Stimulated activated CD4-positive, alpha-beta T cell treated with anti-CD3 and anti-CD28 coated beads, Interleukin-12 subunit alpha, Interleukin-12 subunit beta, amount 100 ng/mL, for 48 hours (primary cell): ENCODE measurements at regions not wholly inside any gene's neighbourhood (a gene's known extent, or its start where the extent isn't known, plus 50 kb on each side); places are given as distances from the start of the nearest gene placed in this dataset.
A peak's percentile ranks its signal among the peaks of the same experiment; 100 is the strongest.
"Not testable (repeated sequence)": the region's sequence is repeated elsewhere in the genome, so short reads cannot be mapped to it uniquely, and the experiment has no call there.

Experiments used
- DNase-seq, 3 donors: peaks; one replicate each; pipeline ENCODE4 v3.0.0-alpha.2; 2020; ENCODE audit warnings: low read depth in 2 of 3, low spot score in 1 of 3

GRCh38 chr3:159219231-159219630, 417.4 kb downstream of the MFSD1 start:
- DNase-seq: no peak

DNA sequence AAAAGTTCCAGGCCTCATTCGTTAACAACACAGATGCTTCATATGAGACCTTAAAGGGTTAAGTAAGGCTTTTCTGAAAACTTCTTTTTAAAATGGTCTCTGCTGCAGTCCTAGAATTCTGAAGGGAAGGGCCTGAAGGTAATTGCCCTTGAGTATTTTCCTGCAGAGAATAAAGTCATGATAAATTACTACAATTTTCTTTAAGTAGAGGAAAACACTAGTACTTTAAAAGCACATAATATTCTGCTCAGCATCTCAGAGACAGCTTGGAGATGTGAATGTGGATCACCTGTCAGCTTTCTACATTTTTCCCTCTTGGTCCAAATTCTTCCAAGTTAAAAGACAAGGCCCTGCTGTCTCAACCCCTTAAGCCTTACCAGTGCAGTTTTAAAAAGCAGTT, 419.5 kb downstream of the MFSD1 start:
- DNase-seq: no peak

- DNase-seq: no peak
Observed at GRCh38 chr3:159229116-159229680, 427.3 kb downstream of the MFSD1 start.

GRCh38 chr3:159232966-159233365, 431.1 kb downstream of the MFSD1 start:
- DNase-seq: no peak

DNA sequence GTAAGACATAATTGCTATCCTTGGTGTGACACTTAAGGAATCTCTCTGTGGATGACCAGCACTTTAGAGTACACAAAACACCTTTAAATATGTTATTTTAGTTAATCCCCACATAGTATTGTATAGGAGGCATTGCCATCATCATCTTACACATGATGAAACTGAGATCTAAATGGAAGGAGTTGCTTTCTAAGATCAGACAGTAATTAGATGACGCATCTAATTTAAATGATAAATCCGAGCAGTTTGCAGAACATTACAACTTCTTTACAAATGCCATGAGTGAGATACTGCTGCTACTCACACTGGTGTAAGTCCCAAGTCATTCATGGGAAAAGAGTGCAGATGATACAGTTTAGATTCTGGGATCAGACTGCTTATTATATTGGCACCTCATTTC, 431.9 kb downstream of the MFSD1 start:
- no peak for DNase-seq

GRCh38 chr3:159234306-159234705, 432.5 kb downstream of the MFSD1 start:
- no peak for DNase-seq

DNA sequence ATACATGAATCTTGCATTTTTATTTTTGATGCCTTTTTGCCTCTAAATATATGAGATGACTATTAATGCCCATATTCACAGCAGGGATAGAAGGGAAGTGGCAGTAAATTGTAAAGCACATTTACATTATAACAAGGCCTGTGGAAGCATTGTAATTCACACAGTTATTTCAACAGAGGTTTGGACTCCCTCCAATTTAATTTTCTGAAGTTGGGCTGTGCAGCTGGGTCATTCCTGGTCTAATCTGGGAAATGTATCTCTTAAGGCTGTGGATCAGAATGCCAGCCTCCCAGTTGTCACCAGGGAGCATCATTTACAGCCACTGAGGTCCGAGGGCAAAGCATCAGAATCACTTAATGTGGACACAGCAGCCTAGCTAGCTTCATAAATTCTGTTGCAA, 434.5 kb downstream of the MFSD1 start:
- DNase-seq: no peak

GRCh38 chr3:159237226-159237625, 435.4 kb downstream of the MFSD1 start:
- DNase-seq: no peak

DNA sequence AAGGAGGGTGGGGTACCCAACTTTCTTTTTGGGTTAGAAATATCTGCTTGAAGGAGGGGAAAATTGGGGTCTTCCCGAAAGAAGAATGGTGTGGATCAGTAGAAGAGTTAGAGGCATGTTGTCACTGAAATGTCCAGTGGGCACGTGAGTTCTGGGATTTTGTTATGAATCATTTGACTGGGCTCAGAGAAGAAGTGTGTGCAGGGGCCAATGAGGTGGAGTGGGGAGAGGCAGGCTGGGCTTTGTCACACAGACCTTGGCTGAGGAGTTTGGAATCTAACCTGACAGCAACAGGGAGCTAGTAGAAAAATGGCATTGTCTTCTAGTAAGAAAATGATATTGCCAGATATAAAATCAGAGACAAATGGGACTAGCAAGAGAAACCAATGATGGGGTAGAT, 436.8 kb downstream of the MFSD1 start:
- no peak for DNase-seq

- no peak for DNase-seq
Observed at GRCh38 chr3:159239059-159239458, 437.2 kb downstream of the MFSD1 start.

DNA sequence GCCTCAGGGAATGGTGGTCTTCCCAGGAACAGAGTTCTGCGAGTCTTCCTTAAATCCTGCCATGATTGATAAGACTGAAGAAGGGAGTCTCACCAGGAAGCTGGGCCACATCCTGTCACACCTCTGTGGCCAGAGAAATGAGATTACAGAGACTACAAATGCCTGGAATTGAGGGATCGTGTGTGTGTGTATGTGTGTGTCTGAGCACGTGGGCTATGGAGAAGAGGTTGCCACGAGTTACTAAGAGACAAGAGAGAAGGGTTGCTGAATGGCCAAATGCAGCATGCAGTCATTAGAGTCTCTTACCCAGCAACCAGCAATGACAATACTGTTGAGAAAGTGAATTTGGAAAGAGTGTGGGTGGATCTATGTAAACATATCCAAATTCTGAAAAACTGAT, 443.1 kb downstream of the MFSD1 start:
- no peak for DNase-seq

DNA sequence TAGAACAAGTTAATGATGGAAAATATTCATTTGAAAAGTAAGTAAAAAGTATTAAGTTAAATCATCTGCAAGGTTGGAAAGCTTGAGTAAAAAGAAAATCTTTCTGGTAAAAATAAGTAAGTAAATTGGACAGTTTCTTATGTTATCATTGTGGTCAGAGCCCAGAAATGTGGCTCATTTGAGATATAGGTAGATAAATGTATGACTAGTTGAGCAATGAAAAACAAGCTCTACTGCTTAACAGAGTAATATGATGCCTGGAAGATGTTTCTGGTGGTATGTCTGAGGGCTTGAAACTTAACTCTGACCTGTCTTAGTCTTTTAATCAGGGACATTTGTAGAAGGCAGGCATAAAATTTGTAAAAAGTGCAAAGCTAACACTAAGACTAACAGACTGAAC, 444.0 kb downstream of the MFSD1 start:
- DNase-seq: no peak

DNA sequence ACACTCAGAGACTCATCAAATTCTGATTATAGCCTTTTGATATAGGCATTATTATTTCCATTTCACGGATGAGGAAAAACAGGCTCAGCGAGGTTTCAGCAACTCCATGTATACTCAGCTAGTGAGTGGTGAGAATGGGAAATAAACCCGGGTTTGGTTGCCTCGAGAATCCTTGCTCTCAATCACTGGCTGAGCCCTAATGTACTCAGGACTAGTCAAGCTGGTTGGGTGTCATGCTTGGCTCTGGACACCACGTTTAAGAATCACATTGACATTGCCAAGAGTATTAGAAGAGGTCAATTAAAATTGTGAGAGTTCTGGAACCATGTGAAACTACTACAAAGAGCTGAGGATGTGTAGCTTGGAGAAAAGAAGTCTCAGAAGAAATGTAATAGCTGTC, 444.5 kb downstream of the MFSD1 start:
- no peak for DNase-seq

GRCh38 chr3:159249472-159250174, 447.8 kb downstream of the MFSD1 start:
- DNase-seq: no peak

DNA sequence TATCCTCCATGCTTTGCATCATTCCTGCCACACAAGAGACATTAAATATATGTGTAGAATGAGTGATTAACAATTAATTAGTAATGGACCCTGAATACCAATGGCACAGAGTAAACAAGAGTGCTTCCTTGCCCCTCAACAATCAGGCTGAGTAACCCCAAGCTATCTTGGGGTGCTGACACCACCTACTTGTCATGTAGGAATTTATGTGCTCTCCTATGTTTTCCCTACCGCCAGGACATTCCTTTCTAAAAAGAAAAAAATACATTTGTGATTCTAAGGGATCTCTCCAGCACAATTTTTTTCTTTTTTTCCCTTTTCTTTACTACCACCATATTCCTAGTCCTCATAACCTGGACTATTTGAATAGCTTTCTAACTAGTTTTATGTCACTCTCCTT, 449.1 kb downstream of the MFSD1 start:
- DNase-seq: no peak

GRCh38 chr3:159252274-159252673, 450.4 kb downstream of the MFSD1 start:
- DNase-seq: no peak

DNA sequence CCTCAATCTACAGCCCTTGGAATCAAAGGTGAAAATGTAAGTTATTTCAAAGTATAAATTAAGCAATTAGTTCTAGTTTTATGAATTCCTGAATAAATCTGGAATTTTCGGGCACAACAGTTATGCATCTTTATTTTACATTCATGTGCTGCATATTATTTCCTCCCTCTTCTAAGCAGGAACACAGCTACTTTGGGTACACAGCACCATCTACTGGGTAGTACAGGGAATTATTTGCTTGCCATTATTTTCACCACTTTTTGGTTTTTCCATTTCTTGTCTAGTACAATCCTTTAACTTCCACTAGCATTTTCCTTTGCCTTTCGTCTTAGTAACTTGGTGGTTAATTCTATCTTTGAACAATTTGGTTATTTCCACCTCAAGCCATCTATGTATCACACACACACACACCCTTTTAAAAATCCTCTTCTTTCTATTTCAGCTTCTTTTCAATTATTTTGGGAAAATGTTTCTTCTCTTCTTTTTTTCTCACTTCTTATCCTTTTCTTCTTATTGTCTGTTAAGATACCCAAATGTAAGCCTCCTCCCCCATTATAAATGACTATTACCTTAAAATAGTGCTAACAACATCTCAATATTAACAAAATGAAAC, 451.0 kb downstream of the MFSD1 start:
- no peak for DNase-seq

- DNase-seq: no peak
Observed at GRCh38 chr3:159253860-159254259, 452.0 kb downstream of the MFSD1 start.

DNA sequence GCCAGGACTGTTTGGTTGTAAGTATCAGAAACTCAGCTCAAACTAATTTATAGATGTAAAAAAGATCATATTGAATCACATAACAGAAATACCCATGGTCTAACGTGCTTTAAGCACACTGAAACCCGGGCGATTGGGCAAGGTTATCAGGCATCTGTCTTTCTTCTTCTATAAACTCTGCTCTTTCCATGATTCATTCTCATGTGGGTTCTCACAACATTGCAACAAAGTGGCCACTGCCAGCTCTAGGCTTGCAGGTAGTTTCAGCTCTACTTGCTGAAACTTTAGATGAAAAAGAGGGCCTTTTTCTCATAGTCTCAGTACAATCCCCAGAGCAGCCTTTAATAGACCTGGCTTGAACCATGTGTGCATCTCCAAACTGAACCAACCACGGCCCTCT, 456.1 kb downstream of the MFSD1 start:
- no peak for DNase-seq

DNA sequence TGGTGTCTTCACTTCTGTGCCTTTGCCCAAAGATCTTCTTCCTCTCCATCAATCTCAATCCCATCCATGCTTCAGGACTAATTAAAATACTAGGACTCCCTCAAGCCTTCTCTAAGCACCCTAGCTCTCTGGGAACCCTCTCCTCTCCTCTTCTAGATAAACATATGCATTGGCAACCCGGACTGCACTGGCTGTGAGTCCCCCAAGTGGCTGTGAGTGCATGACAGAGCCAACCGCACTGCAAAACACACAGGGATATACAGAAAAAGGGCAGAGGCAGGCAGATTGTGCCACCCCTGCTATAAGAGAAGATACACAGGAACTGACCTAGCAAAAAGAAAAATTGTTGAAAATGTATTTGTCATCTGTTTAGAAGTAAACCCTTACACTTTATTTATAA, 457.1 kb downstream of the MFSD1 start:
- no peak for DNase-seq

DNA sequence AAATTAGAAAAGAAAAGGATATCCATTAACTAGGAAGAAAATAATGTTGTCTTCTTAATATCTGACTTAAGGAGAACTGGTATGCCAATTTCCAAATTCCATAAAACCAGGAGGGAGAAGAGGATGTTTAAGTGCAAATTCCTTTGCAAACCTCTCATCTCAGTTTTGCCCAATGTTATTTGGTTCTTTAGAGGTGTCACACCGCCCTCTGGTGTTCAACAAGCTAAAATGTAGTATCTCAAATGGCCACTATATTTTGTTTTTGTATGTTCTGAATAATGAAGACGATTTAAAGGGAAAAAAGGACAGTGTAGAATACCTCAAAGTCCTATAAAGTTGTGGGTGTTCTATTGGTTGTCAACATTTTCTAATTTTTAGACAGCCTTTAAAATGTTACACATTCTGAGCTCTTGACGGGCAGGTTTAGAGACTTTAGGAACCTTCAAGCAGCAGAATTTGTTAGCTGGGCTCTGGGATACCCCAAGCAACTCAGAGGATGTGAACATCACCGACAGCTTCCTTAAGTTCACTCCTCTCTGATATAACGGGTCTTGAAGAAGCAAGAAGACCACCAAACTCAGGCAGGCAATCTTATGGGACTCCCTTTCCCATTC, 458.3 kb downstream of the MFSD1 start:
- peak in 1 of 3 donors; percentile 48 for DNase-seq

- DNase-seq: not testable (repeated sequence)
Observed at GRCh38 chr3:159261333-159261732, 459.5 kb downstream of the MFSD1 start.
